HG03103 (cell line): ENCODE measurements at regions not wholly inside any gene's neighbourhood (a gene's known extent, or its start where the extent isn't known, plus 50 kb on each side); places are given as distances from the start of the nearest gene placed in this dataset.
"Not testable (repeated sequence)": the region's sequence is repeated elsewhere in the genome, so short reads cannot be mapped to it uniquely, and the experiment has no call there.

Experiments used
- ATAC-seq: cut with Tn5 transposase; IDR thresholded peaks from one replicate; pipeline ENCODE4 v1.9.1; 2021; ENCODE audit warnings: low read depth; ENCODE audit not compliant: unreplicated experiment

DNA sequence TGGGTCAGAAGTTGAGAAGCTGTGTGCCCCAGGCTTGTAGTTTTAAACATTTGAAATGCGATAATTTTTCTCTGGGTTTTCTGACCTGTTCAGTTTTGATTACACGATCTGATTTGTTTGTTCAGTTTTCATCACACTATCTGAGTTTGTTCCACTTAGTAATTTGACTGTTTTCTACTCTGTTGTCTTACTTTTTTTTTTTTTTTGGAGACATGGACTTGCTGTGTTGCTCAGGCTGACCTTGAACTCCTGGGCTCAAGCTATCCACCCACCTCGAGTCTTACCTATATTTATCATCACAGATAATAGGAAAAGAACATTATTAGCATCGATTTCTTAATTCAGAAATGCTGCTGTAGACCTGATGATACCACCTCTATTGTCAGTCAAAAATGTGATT, 379.1 kb downstream of the UTRN start:
- no peak for ATAC-seq

DNA sequence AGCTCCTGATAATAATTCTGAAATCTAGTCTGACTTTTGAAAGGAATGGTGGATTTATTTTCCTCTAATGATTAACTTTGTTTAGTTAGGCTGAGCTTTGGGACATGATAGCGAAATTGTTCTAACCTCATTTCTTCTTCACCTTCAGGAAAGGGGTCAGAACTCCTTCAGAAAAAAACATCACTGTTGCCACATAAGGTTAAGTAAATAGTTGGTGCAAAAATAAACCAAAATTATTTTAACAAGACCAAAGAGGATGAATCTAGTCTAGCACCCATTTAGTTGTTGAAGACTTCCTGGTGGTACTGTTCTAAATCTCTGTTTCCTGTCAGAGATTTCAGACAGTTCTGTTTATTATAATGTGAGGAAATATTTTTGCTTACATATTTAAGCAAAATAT, 379.8 kb downstream of the UTRN start:
- no peak for ATAC-seq

DNA sequence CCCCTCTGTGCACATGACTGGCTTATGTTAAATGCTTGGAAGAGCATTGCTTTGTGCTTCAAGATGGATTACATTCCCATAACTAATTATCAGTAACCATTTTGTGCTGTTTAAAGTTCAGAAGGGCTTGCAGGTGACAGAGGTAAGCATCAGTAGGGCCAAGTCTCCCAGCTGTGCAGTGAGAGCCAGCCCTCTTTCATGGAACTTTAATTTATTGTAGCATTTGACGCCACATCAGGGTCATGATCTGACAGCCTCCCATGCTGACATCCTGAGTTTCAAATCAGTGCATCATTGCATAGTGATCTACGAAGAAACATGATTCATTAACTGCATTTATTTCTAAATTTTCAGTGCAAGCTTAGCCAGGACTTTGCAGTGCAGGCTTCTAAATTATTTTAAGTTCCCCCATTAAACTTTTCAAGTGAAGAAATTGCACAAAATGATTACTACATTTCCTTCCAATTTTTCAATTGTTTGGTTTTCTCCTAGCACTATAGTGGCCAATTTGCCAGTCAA, 380.9 kb downstream of the UTRN start:
- no peak for ATAC-seq

DNA sequence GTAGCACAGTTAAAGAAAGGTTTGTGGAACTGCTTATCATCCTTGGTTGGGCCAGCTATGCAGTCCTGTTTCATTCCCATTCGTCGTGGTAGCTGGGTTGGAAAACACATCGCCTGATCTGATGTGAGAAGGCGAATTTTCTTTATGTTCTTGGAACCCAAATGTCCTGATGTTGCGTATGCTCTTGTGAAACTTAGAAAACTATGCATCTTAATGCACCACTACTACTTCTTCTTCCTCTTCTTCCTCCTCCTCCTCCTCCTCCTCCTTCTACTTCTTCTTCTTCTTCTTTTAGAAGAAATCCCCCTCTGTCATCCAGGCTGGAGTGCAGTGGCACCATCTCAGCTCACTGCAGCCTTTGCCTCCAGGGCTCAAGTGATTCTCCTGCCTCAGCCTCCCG, 381.6 kb downstream of the UTRN start:
- ATAC-seq = no peak

DNA sequence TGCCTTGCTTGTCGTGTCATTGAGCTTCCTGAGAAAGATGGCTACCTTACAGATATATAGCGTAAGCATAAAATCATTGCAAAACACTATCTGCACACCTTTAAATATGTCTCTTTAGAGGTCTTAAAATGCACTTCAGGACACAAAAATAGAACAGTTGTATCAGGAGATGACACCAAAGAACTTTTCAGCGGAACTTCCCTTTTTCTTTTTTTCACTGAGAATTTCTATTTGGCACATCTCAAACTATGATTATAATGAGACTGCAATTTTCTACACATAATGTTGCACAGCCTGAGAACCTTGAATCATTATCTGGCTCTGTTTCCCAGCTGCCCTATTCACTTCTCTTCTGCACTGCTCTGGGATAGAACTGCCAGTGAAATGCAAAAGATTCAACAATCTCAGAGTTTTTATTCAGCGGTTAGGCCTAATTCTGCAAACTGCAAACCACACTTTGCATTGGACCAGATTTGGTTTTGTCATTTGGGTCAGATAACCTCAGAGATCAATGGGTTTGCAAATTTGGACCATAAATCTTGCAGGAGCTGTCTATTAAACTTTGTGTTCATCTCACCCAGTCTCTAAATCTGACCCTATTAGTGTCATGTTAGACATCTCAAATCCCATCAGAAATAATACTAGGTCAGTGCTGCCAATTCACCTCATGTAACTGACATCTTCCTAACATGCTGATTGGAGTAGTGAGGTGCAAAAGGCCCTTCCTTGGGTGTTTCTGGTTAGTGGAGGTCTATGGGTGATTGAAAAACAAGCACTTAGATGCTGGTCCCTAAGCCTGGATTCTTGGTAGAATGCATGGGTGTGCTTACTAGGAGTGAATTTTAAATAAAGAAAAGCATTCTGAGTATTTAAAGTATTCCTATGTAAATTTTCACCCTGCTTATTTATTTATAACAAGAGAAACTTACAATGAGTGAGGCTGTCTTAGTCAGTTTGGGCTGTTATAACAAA, 382.7 kb downstream of the UTRN start:
- no peak for ATAC-seq

DNA sequence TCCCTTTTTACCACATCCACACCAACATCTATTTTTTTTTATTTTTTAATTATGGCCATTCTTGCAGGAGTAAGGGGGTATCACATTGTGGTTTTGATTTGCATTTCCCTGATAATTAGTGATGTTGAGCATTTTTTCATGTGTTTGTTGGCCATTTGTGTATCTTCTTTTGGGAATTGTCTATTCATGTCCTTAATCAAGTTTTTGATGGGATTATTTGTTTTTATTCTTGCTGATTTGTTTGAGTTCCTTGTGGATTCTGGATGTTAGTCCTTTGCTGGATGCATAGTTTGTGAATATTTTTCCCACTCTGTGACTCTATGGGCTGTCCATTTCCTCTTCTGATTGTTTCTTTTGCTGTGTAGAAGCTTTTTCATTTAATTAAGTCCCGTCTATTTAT, 385.1 kb downstream of the UTRN start:
- not testable (repeated sequence) for ATAC-seq

DNA sequence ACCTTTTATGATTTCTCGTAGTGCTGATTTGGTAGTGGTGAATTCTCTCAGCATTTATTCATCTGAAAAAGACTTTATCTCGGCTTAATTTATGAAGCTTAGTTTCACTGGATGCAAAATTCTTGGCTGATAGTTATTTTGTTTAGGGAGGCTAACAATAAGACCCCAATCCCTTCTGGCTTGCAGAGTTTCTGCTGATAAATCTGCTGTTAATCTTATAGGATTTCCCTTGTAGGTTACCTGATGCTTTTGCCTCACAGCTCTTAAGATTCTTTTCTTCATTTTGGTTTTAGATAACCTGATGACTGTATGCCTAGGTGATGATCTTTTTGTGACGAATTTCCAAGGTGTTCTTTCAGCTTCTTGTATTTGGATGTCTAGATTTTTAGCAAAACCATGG, 388.7 kb downstream of the UTRN start:
- ATAC-seq = no peak

DNA sequence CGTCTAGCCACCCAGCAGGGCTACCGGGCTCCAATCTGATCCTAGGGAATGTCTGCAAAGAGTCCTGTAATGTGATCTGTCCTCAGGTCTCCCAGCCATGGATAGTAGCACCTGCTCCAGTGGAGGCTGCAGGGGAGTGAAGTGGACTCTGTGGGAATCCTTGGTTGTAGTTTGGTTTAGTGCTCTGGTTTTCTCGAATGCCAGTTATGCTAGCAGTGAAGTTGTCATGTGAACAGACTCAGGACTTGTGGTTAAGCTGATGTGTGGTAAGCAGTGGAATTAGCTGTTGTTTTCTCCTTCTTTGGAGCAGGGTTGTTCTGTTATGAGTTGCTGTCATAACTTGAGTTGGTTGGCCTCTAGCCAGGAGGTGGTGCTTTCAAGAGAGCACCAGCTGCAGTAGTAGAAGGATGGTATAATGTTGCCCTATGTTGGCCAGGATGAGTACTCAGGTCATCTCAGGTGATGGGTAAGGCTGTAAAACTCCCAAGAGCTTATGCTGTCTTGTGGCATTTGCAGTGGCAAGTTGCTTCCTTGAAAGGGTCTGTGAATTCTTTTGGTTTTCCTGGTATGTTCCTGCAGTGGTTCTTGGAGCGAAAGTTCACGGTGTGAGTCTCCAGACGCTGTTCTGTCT, 390.2 kb downstream of the UTRN start:
- ATAC-seq = no peak

DNA sequence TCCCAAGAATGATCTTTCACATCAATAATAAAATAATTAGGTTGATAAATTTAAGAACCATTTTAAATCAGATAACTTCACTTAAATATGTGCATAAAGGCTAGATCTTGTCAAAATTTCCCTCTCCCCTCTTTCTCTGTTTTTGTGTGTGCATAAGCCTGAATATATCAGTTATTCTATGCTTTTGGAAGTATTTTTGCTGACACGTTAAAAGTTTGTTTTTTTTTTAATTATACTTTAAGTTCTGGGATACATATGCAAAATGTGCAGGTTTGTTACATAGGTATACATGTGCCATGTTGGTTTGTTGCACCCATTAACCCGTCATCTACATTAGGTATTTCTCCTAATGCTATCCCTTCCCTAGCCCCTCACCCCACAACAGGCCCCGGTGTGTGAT, 391.2 kb downstream of the UTRN start:
- ATAC-seq = not testable (repeated sequence)

DNA sequence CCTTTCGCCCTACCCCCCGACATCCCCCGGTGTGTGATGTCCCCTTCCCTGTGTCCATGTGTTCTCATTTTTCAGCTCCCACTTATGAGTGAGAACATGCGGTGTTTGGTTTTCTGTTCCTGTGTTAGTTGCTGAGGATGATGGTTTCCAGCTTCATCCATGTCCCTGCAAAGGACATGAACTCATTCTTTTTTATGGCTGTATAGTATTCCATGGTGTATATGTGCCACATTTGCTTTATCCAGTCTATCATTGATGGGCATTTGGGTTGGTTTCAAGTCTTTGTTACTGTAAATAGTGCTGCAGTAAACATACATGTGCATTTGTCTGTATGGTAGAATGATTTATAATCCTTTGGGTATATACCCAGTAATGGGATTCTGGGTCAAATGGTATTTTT, 392.1 kb downstream of the UTRN start:
- ATAC-seq = not testable (repeated sequence)

DNA sequence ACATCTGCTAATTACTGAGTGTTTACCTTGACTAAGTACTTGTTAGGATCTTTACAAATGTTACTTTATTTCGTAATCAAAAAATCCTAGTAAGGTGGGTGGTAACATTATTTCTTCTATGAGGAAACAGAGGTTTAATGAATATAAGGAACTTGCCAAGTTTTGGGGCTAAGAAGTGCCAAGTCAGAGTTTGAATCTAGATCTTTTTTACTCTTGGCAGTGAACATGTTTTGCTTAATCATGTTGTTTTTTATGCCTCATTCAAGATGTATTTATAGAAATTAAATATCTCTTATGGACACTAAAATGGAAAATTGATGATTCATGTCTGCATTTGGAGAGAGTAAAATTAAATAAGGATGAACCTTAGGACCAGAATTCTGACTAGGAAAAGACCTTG, 393.7 kb downstream of the UTRN start:
- ATAC-seq = no peak

DNA sequence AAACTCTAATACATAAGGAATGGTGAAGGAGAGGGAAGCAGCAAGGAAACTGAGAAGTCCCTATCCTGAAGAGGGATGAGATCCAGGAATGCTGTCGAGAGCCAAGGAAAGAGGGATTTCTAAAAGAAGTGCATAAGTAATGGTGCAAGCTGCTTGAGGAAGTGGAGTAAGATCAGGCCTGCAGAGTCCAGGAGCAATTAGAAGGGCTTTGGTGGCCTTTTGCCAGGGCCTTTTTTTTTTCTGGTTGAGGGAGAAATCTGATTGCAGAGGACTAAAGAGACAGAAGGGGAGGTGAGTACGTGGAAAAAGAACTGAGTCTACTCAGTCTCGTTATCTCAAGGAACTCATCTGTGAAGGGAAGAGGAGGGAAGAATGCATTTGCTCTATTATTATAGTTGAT, 396.2 kb downstream of the UTRN start:
- ATAC-seq = no peak

DNA sequence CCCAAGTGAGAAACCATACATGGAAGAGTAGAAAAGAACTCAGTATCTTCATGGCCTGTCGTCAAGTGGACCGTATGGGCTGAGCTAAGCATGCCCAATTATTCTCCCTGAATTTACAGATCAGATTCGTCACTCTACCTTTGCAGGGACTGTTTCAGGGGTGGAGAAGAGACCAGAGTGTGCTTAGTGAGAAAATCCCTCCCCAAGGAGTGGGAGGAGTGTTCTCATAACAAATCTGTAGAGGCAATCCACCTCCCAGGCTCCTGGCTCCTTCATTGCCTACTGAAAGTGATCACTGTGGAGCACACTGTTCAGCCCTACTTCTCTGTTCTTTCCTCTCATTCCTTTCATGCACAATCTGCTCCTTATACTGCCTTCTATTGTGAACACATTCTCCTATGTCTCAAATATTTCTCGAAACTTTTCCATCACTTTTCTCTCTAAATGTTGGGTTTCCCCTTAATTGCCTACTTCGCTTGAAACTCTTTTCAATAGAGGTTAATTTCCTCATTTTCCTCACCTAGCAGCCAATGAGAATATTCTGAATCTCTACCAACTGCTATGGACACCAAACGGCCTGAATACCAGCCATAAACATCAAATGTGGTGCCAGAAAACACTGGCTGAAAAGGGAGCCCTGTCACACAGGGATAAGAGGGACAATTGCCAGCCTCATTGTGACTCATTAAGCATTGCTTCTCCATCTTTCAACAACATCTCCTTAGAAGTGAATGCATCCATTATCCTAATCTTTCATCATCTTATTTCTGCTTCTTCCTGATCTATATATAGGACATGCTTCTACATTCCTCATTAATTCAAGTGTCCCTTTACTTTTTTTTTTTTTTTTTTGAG, 398.3 kb downstream of the UTRN start:
- no peak for ATAC-seq

DNA sequence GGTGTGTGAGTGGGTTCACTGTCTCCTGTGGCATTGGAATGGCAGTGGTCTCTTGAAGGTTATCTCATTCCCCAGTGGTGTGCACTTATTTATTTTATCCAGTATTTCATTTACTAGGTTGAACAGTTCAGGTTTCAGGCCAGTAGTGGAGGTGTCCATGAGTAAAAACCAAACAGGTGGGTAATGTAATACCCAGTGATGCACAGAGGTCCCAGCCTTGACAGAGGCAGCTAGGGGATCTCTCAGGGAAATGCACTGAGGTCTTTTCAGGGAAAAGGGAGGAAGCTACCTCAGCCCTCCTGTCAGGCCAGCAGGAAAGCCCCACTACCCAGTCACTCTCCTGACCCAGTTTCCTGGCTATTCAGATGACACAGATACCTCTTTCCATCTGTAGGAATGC, 403.6 kb downstream of the UTRN start:
- no peak for ATAC-seq

DNA sequence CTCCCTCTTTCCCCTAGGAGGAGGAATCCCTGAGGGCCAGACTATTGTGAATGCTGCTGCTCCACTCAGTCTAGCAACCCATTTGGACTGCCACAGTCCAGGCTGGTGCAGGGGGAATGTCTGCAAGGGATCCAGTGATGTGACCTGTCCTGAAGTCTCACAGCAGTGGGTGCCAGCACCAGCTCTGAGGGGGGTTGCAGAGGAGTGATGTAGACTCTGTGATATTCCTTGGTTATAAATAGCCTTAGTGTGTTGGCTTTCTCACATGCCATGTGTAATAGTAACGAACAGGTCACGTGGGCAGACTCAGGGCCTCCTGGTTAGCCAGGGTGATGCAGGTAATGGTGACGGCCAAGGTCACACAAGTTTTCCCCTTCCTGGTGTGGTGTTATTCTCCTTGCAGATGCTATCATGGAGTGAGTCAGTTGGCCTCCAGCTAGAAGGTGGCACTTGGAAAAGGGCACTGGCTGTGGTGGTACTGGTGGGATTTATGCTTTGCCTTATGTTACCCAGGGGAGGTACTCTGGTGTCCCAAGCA, 404.4 kb downstream of the UTRN start:
- ATAC-seq = no peak

DNA sequence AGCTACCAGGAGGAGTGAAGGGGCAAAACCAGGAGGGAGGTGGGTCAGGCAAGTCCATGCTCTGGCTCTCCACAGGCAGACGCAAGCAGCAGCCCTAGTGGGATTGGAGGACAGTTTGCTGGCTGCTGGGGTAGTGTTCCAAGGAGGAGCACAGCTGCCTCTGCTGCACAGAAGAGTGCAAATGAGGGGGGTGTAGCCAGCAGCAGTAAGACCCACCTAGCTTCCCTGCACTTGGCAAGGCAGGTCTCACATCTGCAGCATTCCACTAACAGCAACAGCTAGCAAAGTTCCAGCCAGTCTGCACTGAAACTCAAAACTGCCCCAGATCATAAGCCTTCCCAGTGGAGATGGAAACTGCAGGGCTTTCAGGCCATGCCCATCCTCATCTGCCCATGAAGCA, 405.0 kb downstream of the UTRN start:
- ATAC-seq = no peak

DNA sequence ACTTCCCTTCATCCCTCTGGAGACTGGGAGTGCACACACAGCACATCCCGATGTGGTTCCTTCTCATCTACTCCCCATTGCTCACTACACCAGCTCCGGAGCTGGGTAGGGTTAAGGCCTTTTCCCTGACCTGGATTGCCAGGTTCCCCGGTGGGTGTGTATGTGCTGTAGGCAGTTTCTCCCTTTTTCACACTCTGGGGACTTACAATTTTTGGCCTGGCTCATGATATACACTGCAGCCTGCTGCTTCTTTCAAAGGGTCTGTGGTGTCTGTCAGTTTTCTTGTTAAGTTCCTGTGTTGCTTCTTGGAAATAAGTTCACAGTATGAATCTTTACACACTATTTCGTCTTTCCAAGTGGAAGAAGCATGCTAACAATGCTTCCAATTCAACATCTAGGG, 405.5 kb downstream of the UTRN start:
- ATAC-seq = no peak

DNA sequence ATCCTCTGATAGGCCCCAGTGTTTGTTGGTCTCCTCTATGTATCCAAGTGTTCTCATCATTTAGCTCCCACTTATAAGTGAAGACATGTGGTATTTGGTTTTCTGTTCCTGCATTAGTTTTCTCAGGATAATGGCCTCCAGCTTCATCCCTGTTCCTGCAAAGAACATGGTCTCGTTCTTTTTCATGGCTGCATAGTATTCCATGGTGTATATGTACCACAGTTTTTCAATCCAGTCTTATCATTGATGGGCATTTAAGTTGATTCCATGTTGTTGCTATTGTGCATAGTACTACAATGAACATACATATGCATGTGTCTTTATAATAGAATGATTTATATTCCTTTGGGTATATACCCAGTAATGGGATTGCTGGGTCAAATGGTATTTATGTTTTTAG, 406.9 kb downstream of the UTRN start:
- ATAC-seq = not testable (repeated sequence)

DNA sequence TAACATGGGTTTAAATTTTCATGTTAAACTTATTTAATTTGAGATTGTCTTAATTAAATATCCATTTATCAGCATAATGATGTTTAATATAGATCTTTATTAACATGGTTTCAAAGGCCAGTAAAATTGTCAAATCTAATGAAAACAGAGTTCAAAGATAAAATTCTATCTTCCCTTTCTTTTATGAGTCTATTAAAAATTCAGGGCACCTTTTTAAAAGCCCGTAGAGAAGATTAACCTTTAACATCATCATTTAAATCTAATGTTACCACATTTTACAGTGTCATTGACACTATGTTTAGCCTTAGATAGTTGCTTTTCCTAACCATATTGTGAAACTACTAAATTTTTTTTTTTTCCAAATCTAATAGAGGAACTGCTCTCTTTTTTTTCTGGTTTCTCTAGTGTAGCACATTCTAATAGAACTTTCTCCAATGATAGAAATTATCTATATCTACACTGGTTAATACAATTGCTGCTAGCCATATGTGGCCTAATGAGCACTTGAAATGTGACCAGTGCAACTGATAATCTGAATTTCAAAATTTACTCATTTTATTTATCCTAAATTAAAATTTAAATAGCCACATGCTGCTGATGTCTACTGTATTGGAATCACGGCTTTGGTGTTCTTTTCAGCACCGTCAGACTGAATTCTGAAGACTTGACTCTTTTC, 410.9 kb downstream of the UTRN start:
- no peak for ATAC-seq
